ENCODE measurements at regions not wholly inside any gene's neighbourhood (a gene's known extent, or its start where the extent isn't known, plus 50 kb on each side); places are given as distances from the start of the nearest gene placed in this dataset.

- no peak for TF ChIP-seq YY1 (IDR thresholded peaks at IDR 0.05; ENCODE audit: insufficient read depth, insufficient read length)
- TF ChIP-seq ZNF274 (IDR thresholded peaks at IDR 0.05; ENCODE audit: low read depth, low read length), result no peak
These were observed 1365.4 kb downstream of the ARAP2 start for GRCh38 chr4:34878961-34879360.

All from NT2/D1 (cell line).